ENCODE measurements at regions not wholly inside any gene's neighbourhood (a gene's known extent, or its start where the extent isn't known, plus 50 kb on each side); places are given as distances from the start of the nearest gene placed in this dataset.
"Not testable (repeated sequence)": the region's sequence is repeated elsewhere in the genome, so short reads cannot be mapped to it uniquely, and the experiment has no call there.

DNA sequence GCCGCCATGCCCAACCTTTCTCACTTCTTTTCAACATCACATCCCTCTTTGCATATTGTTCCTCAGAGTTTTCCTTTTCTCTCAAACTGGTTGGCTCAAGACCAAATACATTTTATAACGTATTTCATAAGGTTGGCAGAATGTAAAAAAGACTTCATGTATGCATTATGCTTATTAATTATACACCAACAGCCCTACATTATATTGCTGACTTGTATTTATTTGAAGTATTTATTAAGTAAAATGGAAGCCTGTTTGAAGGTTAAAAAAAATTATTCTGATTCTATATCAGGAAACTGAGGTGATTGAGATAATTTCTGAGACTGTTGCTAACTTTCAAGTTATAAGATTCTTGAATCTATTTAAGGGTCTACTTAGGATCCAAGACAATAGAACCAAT is 208.0 kb upstream of the KCNH7 start:
- TF ChIP-seq, protein P1, sequence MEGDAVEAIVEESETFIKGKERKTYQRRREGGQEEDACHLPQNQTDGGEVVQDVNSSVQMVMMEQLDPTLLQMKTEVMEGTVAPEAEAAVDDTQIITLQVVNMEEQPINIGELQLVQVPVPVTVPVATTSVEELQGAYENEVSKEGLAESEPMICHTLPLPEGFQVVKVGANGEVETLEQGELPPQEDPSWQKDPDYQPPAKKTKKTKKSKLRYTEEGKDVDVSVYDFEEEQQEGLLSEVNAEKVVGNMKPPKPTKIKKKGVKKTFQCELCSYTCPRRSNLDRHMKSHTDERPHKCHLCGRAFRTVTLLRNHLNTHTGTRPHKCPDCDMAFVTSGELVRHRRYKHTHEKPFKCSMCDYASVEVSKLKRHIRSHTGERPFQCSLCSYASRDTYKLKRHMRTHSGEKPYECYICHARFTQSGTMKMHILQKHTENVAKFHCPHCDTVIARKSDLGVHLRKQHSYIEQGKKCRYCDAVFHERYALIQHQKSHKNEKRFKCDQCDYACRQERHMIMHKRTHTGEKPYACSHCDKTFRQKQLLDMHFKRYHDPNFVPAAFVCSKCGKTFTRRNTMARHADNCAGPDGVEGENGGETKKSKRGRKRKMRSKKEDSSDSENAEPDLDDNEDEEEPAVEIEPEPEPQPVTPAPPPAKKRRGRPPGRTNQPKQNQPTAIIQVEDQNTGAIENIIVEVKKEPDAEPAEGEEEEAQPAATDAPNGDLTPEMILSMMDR (conservative IDR thresholded peaks at IDR 0.05): no peak
- H3K27me3 Mint-ChIP-seq (ENCODE audit: low read depth): no peaks in the 10 kb centered on the region
- H3K27ac Mint-ChIP-seq (ENCODE audit: unreplicated experiment): no peak overlapping the region
- no peak for DNase-seq (ENCODE audit: low read depth, low spot score)
- no peak overlapping the region for H3K4me3 Mint-ChIP-seq
- no peaks in the 10 kb centered on the region for H3K9me3 Mint-ChIP-seq
- H3K36me3 Mint-ChIP-seq (ENCODE audit: low read depth): no peaks in the 10 kb centered on the region
- H3K4me1 Mint-ChIP-seq: no peaks in the 10 kb centered on the region

DNA sequence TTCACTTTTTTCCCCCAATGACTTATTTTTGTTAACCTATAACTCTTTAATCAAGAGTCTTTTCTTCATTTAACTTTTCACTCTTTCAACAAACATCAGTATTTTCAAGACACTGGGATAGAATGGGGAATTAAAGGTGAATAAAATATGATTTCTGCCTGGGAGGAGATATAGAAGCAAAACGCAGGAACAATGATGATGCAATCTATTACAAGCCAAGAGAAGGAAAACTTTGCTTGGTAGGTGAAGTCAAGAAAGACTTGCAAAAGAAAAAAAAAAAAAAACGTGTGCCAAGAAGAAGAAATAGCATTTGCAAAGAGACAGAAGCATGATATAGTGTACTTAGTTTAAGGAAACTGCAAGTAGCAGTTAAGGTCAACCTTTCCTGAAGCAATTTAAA is 207.3 kb upstream of the KCNH7 start:
- no peaks in the 10 kb centered on the region for H3K36me3 Mint-ChIP-seq (ENCODE audit: low read depth)
- H3K27me3 Mint-ChIP-seq (ENCODE audit: low read depth): no peaks in the 10 kb centered on the region
- H3K9me3 Mint-ChIP-seq: no peaks in the 10 kb centered on the region
- no peak overlapping the region for H3K27ac Mint-ChIP-seq (ENCODE audit: unreplicated experiment)
- H3K4me3 Mint-ChIP-seq: no peak overlapping the region
- H3K4me1 Mint-ChIP-seq: no peaks in the 10 kb centered on the region
- DNase-seq (ENCODE audit: low read depth, low spot score): no peak
- TF ChIP-seq, protein P1 (conservative IDR thresholded peaks at IDR 0.05): no peak

DNA sequence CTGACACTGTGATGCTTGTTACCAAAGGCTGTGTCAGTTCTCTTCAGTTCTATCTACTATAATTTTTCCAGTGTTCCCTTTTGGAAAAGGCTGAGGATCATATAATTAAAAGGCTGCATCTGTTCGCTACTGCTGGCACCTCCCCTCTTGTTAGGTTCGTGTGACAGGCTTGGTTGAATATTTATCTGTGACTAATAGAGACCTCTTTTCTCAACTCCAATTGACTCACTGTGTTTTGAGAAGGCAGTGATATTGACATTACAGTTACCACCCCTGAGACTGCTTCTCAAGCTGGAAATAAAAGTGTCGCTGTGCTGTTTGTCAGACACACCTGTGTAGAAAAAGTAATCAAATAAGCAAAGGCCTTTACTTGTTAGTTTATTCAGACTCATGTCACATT is 205.5 kb upstream of the KCNH7 start:
- no peaks in the 10 kb centered on the region for H3K36me3 Mint-ChIP-seq (ENCODE audit: low read depth)
- TF ChIP-seq, protein P1 (conservative IDR thresholded peaks at IDR 0.05): no peak
- no peaks in the 10 kb centered on the region for H3K4me1 Mint-ChIP-seq
- no peaks in the 10 kb centered on the region for H3K9me3 Mint-ChIP-seq
- no peak for DNase-seq (ENCODE audit: low read depth, low spot score)
- no peaks in the 10 kb centered on the region for H3K27me3 Mint-ChIP-seq (ENCODE audit: low read depth)
- H3K27ac Mint-ChIP-seq (ENCODE audit: unreplicated experiment): no peak overlapping the region
- no peak overlapping the region for H3K4me3 Mint-ChIP-seq

DNA sequence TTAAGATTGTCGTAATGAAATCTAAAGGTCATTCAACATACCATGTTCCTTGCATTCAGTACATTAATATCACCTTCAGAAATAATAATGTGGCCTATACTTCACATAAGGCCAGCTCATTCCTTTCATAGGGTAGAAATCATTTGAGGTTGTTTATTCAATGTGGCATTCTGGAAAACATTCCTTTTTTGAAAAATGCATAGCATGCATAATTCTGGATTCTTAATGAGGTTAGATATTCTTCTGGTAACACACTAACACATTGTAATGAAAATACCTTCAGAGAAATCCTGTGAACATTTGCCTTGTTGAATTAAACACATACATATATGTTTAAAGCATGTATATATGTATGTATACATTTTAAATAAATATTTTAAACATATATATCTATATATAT is 204.6 kb upstream of the KCNH7 start:
- TF ChIP-seq, protein P1 (conservative IDR thresholded peaks at IDR 0.05): no peak
- no peaks in the 10 kb centered on the region for H3K36me3 Mint-ChIP-seq (ENCODE audit: low read depth)
- no peaks in the 10 kb centered on the region for H3K4me1 Mint-ChIP-seq
- no peak overlapping the region for H3K4me3 Mint-ChIP-seq
- H3K9me3 Mint-ChIP-seq: no peaks in the 10 kb centered on the region
- no peaks in the 10 kb centered on the region for H3K27me3 Mint-ChIP-seq (ENCODE audit: low read depth)
- H3K27ac Mint-ChIP-seq (ENCODE audit: unreplicated experiment): no peak overlapping the region
- DNase-seq (ENCODE audit: low read depth, low spot score): no peak

DNA sequence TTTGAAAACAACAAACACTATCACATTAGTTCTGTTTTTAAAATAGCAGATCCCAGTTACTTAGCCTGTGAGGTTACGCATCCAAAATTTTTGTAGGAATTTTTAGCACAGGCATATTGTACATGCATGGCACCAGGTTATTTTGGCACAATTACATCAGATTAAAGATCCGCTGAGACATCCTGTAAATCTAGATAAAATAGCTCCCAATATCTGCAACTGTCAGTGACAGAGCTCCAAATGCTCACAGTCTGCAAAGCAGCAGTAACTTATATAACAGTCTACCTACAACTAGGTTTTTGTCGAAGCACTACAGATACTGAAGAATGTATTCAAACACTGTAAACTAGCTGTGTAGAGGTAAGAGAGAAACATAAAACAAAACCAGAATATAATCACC is 200.7 kb upstream of the KCNH7 start:
- TF ChIP-seq, protein P1 (conservative IDR thresholded peaks at IDR 0.05): no peak
- Mint-ChIP-seq H3K9me3 (no peaks in the 10 kb centered on the region), H3K4me1 (no peaks in the 10 kb centered on the region), H3K27me3 (ENCODE audit: low read depth) (no peaks in the 10 kb centered on the region), H3K27ac (ENCODE audit: unreplicated experiment) (no peak overlapping the region), H3K36me3 (ENCODE audit: low read depth) (no peaks in the 10 kb centered on the region), H3K4me3 (no peak overlapping the region)
- no peak for DNase-seq (ENCODE audit: low read depth, low spot score)

DNA sequence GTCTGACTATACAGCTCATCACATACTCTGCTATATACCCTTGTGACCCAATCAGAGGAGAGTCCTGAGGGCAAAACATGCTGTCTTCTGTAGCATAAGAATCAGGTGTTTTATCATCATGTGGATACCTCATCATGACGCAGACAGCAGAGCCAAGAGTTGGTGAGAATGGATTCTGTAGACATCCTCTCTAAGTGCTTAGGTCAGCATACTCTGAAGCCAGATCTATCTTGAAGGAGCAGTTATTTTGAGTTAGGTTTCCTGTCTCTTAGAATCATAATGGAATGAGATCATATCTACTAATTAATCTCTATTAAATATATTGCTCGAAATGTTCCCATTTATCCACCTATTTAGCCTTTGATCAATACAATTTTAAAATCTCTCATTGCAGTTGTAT is 190.2 kb upstream of the KCNH7 start:
- H3K36me3 Mint-ChIP-seq (ENCODE audit: low read depth): no peaks in the 10 kb centered on the region
- H3K4me1 Mint-ChIP-seq: no peaks in the 10 kb centered on the region
- TF ChIP-seq, protein P1 (conservative IDR thresholded peaks at IDR 0.05): no peak
- H3K27me3 Mint-ChIP-seq (ENCODE audit: low read depth): no peaks in the 10 kb centered on the region
- H3K9me3 Mint-ChIP-seq: no peaks in the 10 kb centered on the region
- H3K4me3 Mint-ChIP-seq: no peak overlapping the region
- no peak for DNase-seq (ENCODE audit: low read depth, low spot score)
- H3K27ac Mint-ChIP-seq (ENCODE audit: unreplicated experiment): no peak overlapping the region

DNA sequence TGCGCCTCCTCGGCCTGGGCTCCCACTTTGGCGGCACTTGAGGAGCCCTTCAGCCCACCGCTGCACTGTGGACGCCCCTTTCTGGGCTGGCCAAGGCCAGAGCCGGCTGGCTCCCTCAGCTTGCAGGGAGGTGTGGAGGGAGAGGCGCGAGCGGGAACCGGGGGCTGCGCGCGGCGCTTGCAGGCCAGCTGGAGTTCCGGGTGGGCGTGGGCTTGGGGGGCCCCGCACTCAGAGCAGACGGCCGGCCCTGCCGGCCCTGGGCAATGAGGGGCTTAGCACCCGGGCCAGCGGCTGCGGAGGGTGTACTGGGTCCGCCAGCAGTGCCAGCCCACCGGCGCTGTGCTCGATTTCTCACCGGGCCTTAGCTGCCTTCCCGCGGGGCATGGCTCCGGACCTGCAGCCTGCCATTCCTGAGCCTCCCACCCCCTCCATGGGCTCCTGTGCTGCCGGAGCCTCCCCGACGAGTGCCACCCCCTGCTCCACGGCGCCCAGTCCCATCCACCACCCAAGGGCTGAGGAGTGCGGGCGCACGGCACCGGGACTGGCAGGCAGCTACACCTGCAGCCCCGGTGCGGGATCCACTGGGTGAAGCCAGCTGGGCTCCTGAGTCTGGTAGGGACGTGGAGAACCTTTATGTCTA is 187.7 kb upstream of the KCNH7 start:
- H3K27me3 Mint-ChIP-seq (ENCODE audit: low read depth); H3K4me3 Mint-ChIP-seq; H3K9me3 Mint-ChIP-seq; H3K36me3 Mint-ChIP-seq (ENCODE audit: low read depth); H3K4me1 Mint-ChIP-seq; DNase-seq (ENCODE audit: low read depth, low spot score); H3K27ac Mint-ChIP-seq (ENCODE audit: unreplicated experiment): not testable (repeated sequence)

DNA sequence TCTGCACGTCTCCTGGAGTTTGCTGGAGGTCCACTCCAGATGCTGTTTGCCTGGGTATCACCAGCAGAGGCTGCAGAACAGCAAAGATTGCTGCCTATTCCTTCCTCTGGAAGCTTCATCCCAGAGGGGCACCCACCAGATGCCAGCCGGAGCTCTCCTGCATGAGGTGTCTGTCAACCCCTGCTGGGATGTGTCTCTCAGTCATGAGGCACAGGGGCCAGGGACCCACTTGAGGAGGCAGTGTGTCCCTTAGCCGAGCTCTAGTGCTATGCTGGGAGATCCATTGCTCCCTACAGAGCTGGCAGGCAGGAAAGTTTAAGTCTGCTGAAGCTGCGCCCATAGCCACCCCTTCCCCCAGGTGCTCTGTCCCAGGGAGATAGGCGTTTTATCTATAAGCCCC is 178.3 kb upstream of the KCNH7 start:
- H3K4me1 Mint-ChIP-seq; H3K27me3 Mint-ChIP-seq (ENCODE audit: low read depth); H3K9me3 Mint-ChIP-seq; H3K4me3 Mint-ChIP-seq; DNase-seq (ENCODE audit: low read depth, low spot score); H3K36me3 Mint-ChIP-seq (ENCODE audit: low read depth); H3K27ac Mint-ChIP-seq (ENCODE audit: unreplicated experiment): not testable (repeated sequence)
